ENCODE measurements at regions not wholly inside any gene's neighbourhood (a gene's known extent, or its start where the extent isn't known, plus 50 kb on each side); places are given as distances from the start of the nearest gene placed in this dataset.

DNA sequence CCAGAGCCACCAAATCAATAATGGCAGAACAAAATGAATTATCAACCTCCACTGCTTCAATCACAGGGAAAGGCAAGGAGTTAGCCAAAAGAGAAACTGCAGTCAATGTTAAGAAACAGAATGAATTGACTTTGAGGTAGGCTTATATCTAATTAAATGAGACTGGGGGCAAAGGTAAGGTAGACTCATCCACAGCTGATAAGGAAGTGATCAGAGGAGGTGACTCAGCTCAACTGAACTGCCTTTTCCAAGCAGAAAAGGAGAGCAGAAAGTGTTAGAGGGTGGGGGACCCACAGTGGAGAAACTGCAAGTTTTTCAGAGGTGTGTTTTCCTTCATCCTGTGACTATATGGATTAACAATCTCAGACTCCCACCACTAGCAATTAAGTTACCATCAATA, 345.8 kb upstream of the PPARGC1A start:
- no peak overlapping the region for H3K27ac ChIP-seq
- intact Hi-C loops (cut with DNase I) = no loop called here
- no peak for DNase-seq
- no peaks in the 10 kb centered on the region for H3K27me3 ChIP-seq
- no peak overlapping the region for H3K4me3 ChIP-seq
- H3K9me3 ChIP-seq = no peaks in the 10 kb centered on the region
- TF ChIP-seq, protein P1, sequence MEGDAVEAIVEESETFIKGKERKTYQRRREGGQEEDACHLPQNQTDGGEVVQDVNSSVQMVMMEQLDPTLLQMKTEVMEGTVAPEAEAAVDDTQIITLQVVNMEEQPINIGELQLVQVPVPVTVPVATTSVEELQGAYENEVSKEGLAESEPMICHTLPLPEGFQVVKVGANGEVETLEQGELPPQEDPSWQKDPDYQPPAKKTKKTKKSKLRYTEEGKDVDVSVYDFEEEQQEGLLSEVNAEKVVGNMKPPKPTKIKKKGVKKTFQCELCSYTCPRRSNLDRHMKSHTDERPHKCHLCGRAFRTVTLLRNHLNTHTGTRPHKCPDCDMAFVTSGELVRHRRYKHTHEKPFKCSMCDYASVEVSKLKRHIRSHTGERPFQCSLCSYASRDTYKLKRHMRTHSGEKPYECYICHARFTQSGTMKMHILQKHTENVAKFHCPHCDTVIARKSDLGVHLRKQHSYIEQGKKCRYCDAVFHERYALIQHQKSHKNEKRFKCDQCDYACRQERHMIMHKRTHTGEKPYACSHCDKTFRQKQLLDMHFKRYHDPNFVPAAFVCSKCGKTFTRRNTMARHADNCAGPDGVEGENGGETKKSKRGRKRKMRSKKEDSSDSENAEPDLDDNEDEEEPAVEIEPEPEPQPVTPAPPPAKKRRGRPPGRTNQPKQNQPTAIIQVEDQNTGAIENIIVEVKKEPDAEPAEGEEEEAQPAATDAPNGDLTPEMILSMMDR (IDR thresholded peaks at IDR 0.05) = no peak
- TF ChIP-seq POLR2A (IDR thresholded peaks at IDR 0.05) (no peak), EP300 (IDR thresholded peaks at IDR 0.05) (no peak)
- no peaks in the 10 kb centered on the region for H3K36me3 ChIP-seq
- peaks cover under 1% of the 10 kb centered on the region for H3K4me1 ChIP-seq (ENCODE audit: insufficient read depth)

DNA sequence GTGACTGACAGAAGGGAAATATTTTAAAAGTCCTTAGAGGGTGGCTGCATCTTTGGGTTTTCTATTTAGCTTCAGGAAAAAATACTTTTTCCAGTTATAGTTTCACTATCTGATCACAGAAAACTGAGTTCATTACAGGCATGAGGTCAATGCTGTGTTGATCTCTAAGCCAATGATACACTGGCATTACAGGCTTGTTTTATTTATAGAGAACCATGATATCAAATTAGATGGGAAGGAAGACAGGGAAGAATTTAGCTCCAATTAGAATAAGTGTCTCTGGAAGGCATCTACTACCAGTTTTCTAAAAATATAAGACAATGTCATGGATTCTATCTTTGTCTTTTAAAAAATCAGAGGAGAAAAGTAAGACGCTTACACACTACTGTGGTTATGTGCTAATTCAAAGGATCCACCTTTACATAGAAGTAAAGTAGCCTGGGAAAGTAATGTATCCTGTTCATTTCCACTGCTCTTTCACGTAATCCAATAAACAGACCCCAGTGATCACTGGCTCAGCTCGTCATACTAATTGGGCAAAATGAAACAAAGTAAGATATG, 344.5 kb upstream of the PPARGC1A start:
- H3K4me1 ChIP-seq (ENCODE audit: insufficient read depth) = no peaks in the 10 kb centered on the region
- no peaks in the 10 kb centered on the region for H3K36me3 ChIP-seq
- DNase-seq = no peak
- 76 to 82% (median 82%) methylated on average over 3 of the region's 3 CpGs for WGBS, 3 donors
- intact Hi-C loops (cut with DNase I) = no loop called here
- no peak overlapping the region for H3K4me3 ChIP-seq
- TF ChIP-seq EP300 (IDR thresholded peaks at IDR 0.05) (no peak), POLR2A (IDR thresholded peaks at IDR 0.05) (no peak)
- TF ChIP-seq, protein P1 (IDR thresholded peaks at IDR 0.05) = no peak
- no peaks in the 10 kb centered on the region for H3K27me3 ChIP-seq
- H3K27ac ChIP-seq = no peak overlapping the region
- no peaks in the 10 kb centered on the region for H3K9me3 ChIP-seq

DNA sequence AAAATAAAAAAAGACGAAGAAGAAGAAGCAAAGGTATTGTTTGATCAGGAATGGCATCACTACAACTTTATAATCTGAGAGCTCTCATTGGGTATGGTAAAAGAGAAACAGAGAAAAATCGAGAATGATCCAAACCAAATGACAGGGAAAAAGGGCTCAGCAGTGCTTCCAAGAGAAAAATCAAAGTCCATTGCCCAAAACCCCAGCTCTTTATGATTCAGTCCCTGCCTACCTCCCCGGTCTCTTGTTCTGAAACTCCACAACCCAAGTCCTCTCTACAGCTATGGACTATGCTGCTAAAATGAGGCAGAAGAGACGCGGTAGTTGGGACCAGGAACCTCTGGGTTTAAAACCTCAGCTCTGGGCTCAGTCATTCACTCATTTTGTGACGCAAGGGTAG, 341.1 kb upstream of the PPARGC1A start:
- no peaks in the 10 kb centered on the region for H3K27me3 ChIP-seq

DNA sequence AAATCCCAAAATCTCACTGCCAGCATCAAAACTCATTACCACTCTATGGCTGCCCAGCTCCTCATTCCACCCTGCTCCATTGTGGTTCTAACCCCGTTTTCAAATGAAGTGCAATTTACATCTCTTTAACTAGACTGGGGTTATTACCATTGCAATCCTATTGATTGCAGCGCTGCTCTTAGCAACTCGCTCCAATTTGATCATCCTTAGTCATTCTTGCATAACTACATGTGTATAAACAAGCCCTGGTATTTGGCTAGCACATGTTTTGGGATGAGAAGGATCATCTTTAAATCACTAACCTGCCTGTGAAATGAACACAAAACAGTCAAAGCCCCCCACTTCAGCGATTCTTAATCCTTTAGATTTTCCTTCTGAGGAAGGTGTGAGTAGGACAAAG, 340.1 kb upstream of the PPARGC1A start:
- no peak overlapping the region for H3K4me3 ChIP-seq
- DNase-seq = no peak
- intact Hi-C loops (cut with DNase I) = no loop called here
- no peaks in the 10 kb centered on the region for H3K27me3 ChIP-seq
- 76 to 82% (median 76%) methylated on average over 4 of the region's 4 CpGs for WGBS, 3 donors
- H3K27ac ChIP-seq = no peak overlapping the region
- no peaks in the 10 kb centered on the region for H3K36me3 ChIP-seq
- no peaks in the 10 kb centered on the region for H3K9me3 ChIP-seq
- H3K4me1 ChIP-seq (ENCODE audit: insufficient read depth) = no peaks in the 10 kb centered on the region
- TF ChIP-seq, protein P1 (IDR thresholded peaks at IDR 0.05) = no peak
- TF ChIP-seq EP300 (IDR thresholded peaks at IDR 0.05) (no peak), POLR2A (IDR thresholded peaks at IDR 0.05) (no peak)

More for the DNA sequence above, 341.1 kb upstream of the PPARGC1A start:
- WGBS, 3 donors = 87 to 92% (median 92%) methylated on average over 6 of the region's 6 CpGs
- no peak overlapping the region for H3K4me3 ChIP-seq
- intact Hi-C loops (cut with DNase I) = no loop called here
- no peaks in the 10 kb centered on the region for H3K36me3 ChIP-seq
- H3K4me1 ChIP-seq (ENCODE audit: insufficient read depth) = no peaks in the 10 kb centered on the region
- H3K9me3 ChIP-seq = no peaks in the 10 kb centered on the region
- no peak overlapping the region for H3K27ac ChIP-seq
- TF ChIP-seq, protein P1 (IDR thresholded peaks at IDR 0.05) = no peak
- DNase-seq = no peak

All from ovary (tissue), 7 donors.